ENCODE measurements at regions not wholly inside any gene's neighbourhood (a gene's known extent, or its start where the extent isn't known, plus 50 kb on each side); places are given as distances from the start of the nearest gene placed in this dataset.

DNA sequence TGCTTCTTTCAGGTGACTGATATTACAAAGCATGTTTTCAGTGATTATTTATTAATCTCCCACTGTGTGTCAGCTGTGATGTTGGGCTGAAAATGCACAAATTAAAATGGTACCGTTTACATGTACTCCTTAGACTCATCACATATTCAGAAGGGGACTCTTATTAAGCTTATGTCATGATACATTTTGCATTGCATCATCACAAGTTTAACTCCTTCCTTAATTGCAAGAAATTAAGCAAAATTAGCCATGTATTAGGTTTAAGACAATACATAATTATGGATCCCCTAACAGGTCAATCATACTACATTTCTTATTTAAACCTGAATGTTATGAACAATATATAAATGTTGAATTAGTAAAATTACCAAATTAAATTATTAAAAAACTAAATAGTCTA is 899.1 kb downstream of the TMEM182 start:
- TF ChIP-seq EP300 (IDR thresholded peaks at IDR 0.05; ENCODE audit: borderline replicate concordance) (no peak), YY1 (IDR thresholded peaks at IDR 0.05; ENCODE audit: low read depth) (no peak), CREB1 (IDR thresholded peaks at IDR 0.05; ENCODE audit: low read depth) (no peak), ZBTB7A (IDR thresholded peaks at IDR 0.05; ENCODE audit: low read depth) (no peak), EGR1 (IDR thresholded peaks at IDR 0.05) (no peak), TAF1 (IDR thresholded peaks at IDR 0.05; ENCODE audit: low read depth) (no peak), TCF12 (IDR thresholded peaks at IDR 0.05; ENCODE audit: low read depth) (no peak), NFIC (IDR thresholded peaks at IDR 0.05) (no peak), FOXM1 (IDR thresholded peaks at IDR 0.05; ENCODE audit: borderline replicate concordance, low read depth) (no peak)
- TF ChIP-seq, protein P1, sequence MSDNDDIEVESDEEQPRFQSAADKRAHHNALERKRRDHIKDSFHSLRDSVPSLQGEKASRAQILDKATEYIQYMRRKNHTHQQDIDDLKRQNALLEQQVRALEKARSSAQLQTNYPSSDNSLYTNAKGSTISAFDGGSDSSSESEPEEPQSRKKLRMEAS (IDR thresholded peaks at IDR 0.05), result no peak
- TF ChIP-seq, protein P2, sequence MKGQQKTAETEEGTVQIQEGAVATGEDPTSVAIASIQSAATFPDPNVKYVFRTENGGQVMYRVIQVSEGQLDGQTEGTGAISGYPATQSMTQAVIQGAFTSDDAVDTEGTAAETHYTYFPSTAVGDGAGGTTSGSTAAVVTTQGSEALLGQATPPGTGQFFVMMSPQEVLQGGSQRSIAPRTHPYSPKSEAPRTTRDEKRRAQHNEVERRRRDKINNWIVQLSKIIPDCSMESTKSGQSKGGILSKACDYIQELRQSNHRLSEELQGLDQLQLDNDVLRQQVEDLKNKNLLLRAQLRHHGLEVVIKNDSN (IDR thresholded peaks at IDR 0.05), result no peak
- TF ChIP-seq, protein P3, sequence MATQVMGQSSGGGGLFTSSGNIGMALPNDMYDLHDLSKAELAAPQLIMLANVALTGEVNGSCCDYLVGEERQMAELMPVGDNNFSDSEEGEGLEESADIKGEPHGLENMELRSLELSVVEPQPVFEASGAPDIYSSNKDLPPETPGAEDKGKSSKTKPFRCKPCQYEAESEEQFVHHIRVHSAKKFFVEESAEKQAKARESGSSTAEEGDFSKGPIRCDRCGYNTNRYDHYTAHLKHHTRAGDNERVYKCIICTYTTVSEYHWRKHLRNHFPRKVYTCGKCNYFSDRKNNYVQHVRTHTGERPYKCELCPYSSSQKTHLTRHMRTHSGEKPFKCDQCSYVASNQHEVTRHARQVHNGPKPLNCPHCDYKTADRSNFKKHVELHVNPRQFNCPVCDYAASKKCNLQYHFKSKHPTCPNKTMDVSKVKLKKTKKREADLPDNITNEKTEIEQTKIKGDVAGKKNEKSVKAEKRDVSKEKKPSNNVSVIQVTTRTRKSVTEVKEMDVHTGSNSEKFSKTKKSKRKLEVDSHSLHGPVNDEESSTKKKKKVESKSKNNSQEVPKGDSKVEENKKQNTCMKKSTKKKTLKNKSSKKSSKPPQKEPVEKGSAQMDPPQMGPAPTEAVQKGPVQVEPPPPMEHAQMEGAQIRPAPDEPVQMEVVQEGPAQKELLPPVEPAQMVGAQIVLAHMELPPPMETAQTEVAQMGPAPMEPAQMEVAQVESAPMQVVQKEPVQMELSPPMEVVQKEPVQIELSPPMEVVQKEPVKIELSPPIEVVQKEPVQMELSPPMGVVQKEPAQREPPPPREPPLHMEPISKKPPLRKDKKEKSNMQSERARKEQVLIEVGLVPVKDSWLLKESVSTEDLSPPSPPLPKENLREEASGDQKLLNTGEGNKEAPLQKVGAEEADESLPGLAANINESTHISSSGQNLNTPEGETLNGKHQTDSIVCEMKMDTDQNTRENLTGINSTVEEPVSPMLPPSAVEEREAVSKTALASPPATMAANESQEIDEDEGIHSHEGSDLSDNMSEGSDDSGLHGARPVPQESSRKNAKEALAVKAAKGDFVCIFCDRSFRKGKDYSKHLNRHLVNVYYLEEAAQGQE (IDR thresholded peaks at IDR 0.05; ENCODE audit: low read depth), result no peak

All from Ishikawa (cell line).